GM18526 (cell line): ENCODE measurements at regions not wholly inside any gene's neighbourhood (a gene's known extent, or its start where the extent isn't known, plus 50 kb on each side); places are given as distances from the start of the nearest gene placed in this dataset.

Experiments
- POLR2A ChIP-seq: IDR thresholded peaks from 3 replicates; pipeline ENCODE4 v1.6.1; 2011; ENCODE audit not compliant: insufficient read length; ENCODE audit errors: extremely low read depth

GRCh38 chr2:56540916-56541315, 357.1 kb downstream of the CCDC85A start:
- TF ChIP-seq POLR2A, result no peak

- no peak for TF ChIP-seq POLR2A
Measured at GRCh38 chr2:56542213-56542612, 358.4 kb downstream of the CCDC85A start.

GRCh38 chr2:56565143-56565542, 381.4 kb downstream of the CCDC85A start:
- no peak for TF ChIP-seq POLR2A

GRCh38 chr2:56571074-56571473, 387.3 kb downstream of the CCDC85A start:
- TF ChIP-seq POLR2A, result no peak

GRCh38 chr2:56576001-56576400, 392.2 kb downstream of the CCDC85A start:
- no peak for TF ChIP-seq POLR2A

GRCh38 chr2:56580242-56580641, 396.5 kb downstream of the CCDC85A start:
- no peak for TF ChIP-seq POLR2A

- no peak for TF ChIP-seq POLR2A
Measured at GRCh38 chr2:56582570-56582969, 398.8 kb downstream of the CCDC85A start.

GRCh38 chr2:56583796-56584315, 400.1 kb downstream of the CCDC85A start:
- TF ChIP-seq POLR2A, result no peak

GRCh38 chr2:56587456-56587855, 403.7 kb downstream of the CCDC85A start:
- no peak for TF ChIP-seq POLR2A

- TF ChIP-seq POLR2A, result no peak
Measured at GRCh38 chr2:56589194-56589593, 405.4 kb downstream of the CCDC85A start.

- TF ChIP-seq POLR2A, result no peak
Measured at GRCh38 chr2:56589835-56590234, 406.0 kb downstream of the CCDC85A start.

- no peak for TF ChIP-seq POLR2A
Measured at GRCh38 chr2:56590611-56591010, 406.8 kb downstream of the CCDC85A start.

- TF ChIP-seq POLR2A, result no peak
Measured at GRCh38 chr2:56613254-56613653, 429.5 kb downstream of the CCDC85A start.

- TF ChIP-seq POLR2A, result no peak
Measured at GRCh38 chr2:56613920-56614319, 430.1 kb downstream of the CCDC85A start.

GRCh38 chr2:56615760-56616159, 432.0 kb downstream of the CCDC85A start:
- no peak for TF ChIP-seq POLR2A

- TF ChIP-seq POLR2A, result no peak
Measured at GRCh38 chr2:56624181-56624580, 440.4 kb downstream of the CCDC85A start.

GRCh38 chr2:56626927-56627326, 443.1 kb downstream of the CCDC85A start:
- no peak for TF ChIP-seq POLR2A

- no peak for TF ChIP-seq POLR2A
Measured at GRCh38 chr2:56630286-56630685, 446.5 kb downstream of the CCDC85A start.
